GM23338 (cell line): ENCODE measurements at regions not wholly inside any gene's neighbourhood (a gene's known extent, or its start where the extent isn't known, plus 50 kb on each side); places are given as distances from the start of the nearest gene placed in this dataset.

Experiments used
- ATAC-seq: fragments of 200-7000 bp; cut with Tn5 transposase; 3 replicates; pipeline ENCODE4 v1.9.1; 2020
- DNase-seq: peaks from one replicate; pipeline ENCODE4 v3.0.0-alpha.2; 2015; ENCODE audit warnings: low spot score
- H2AFZ ChIP-seq: fragments of 200-600 bp; sonication (generic); 2 replicates; pipeline ENCODE4 v1.8.0; 2016; ENCODE audit warnings: antibody characterized with exemption, mild to moderate bottlenecking, moderate library complexity
- H3F3A ChIP-seq: fragments of 200-600 bp; sonication (generic); replicated peaks from 2 replicates; pipeline ENCODE4 v1.8.0; 2017; ENCODE audit warnings: antibody characterized with exemption, mixed run types, low read depth
- H3K27ac ChIP-seq: fragments of 200-600 bp; sonication (generic); 2 replicates; pipeline ENCODE4 v1.6.1; 2016; ENCODE audit warnings: low read depth
- H3K27me3 ChIP-seq: fragments of 200-600 bp; sonication (generic); 2 replicates; pipeline ENCODE4 v1.8.0; 2016; ENCODE audit warnings: mild to moderate bottlenecking, mixed run types, moderate library complexity; ENCODE audit not compliant: insufficient read depth
- H3K36me3 ChIP-seq: fragments of 200-600 bp; sonication (generic); 2 replicates; pipeline ENCODE4 v1.8.0; 2016; ENCODE audit warnings: mild to moderate bottlenecking; ENCODE audit not compliant: insufficient read depth
- H3K4me1 ChIP-seq: fragments of 200-600 bp; sonication (generic); 2 replicates; pipeline ENCODE4 v1.8.0; 2016; ENCODE audit warnings: mild to moderate bottlenecking, moderate library complexity; ENCODE audit not compliant: insufficient read depth
- H3K4me2 ChIP-seq: fragments of 200-600 bp; sonication (generic); 2 replicates; pipeline ENCODE4 v1.7.1; 2017; ENCODE audit warnings: mixed run types
- H3K4me3 ChIP-seq: fragments of 200-600 bp; sonication (generic); 2 replicates; pipeline ENCODE4 v1.6.1; 2016; ENCODE audit warnings: mixed run types
- H3K79me2 ChIP-seq: fragments of 200-600 bp; sonication (generic); replicated peaks from 2 replicates; pipeline ENCODE4 v1.8.0; 2017; ENCODE audit warnings: mild to moderate bottlenecking; ENCODE audit not compliant: insufficient read depth
- H3K9me2 ChIP-seq: fragments of 200-600 bp; sonication (generic); 2 replicates; pipeline ENCODE4 v1.8.0; 2017; ENCODE audit not compliant: insufficient read depth
- H4K20me1 ChIP-seq: fragments of 200-600 bp; sonication (generic); replicated peaks from 2 replicates; pipeline ENCODE4 v1.8.0; 2017; ENCODE audit warnings: mild to moderate bottlenecking; ENCODE audit not compliant: insufficient read depth
- H3K27ac Mint-ChIP-seq: 2 replicates; pipeline ENCODE4 v1.8.0; 2020; ENCODE audit warnings: inconsistent platforms, mild to moderate bottlenecking, moderate library complexity, mixed read lengths
- H3K27me3 Mint-ChIP-seq: 3 replicates; pipeline ENCODE4 v1.8.0; 2022; ENCODE audit warnings: low read depth, mild to moderate bottlenecking, moderate library complexity, mixed read lengths, inconsistent platforms; ENCODE audit not compliant: insufficient read depth, poor library complexity
- H3K36me3 Mint-ChIP-seq: 3 replicates; pipeline ENCODE4 v1.8.0; 2021; ENCODE audit warnings: low read depth, mild to moderate bottlenecking, inconsistent platforms, moderate library complexity, mixed read lengths
- H3K4me1 Mint-ChIP-seq: 3 replicates; pipeline ENCODE4 v1.8.0; 2020; ENCODE audit warnings: mild to moderate bottlenecking, inconsistent platforms, mixed read lengths
- H3K4me3 Mint-ChIP-seq: 3 replicates; pipeline ENCODE4 v1.8.0; 2021; ENCODE audit warnings: moderate library complexity, mild to moderate bottlenecking, inconsistent platforms, mixed read lengths
- H3K9me3 Mint-ChIP-seq: 3 replicates; pipeline ENCODE4 v1.8.0; 2020; ENCODE audit warnings: moderate library complexity, mild to moderate bottlenecking, inconsistent platforms, mixed read lengths
- CREB1 ChIP-seq: fragments of 250-450 bp; sonication (Bioruptor Pico); IDR thresholded peaks from 2 replicates; pipeline ENCODE4 v1.5.0; 2020; ENCODE audit warnings: low read depth, mild to moderate bottlenecking, moderate library complexity
- ETS1 ChIP-seq: IDR thresholded peaks from 2 replicates; pipeline ENCODE4 v1.6.1; 2016; ENCODE audit warnings: antibody characterized with exemption
- EZH2 ChIP-seq: fragments of 200-600 bp; sonication (generic); IDR thresholded peaks from one replicate; pipeline ENCODE4 v1.8.0; 2017; ENCODE audit warnings: antibody characterized with exemption, mild to moderate bottlenecking, low read depth; ENCODE audit not compliant: unreplicated experiment
- EZH2phosphoT487 ChIP-seq: fragments of 200-600 bp; sonication (generic); IDR thresholded peaks from one replicate; pipeline ENCODE4 v1.8.1; 2018; ENCODE audit warnings: antibody characterized with exemption; ENCODE audit not compliant: unreplicated experiment
- JUNB ChIP-seq: IDR thresholded peaks from one replicate; pipeline ENCODE4 v1.6.1; 2016; ENCODE audit warnings: antibody characterized with exemption; ENCODE audit not compliant: unreplicated experiment
- NANOG ChIP-seq: IDR thresholded peaks from 2 replicates; pipeline ENCODE4 v1.6.1; 2016; ENCODE audit warnings: antibody characterized with exemption, borderline replicate concordance
- POLR2AphosphoS5 ChIP-seq: IDR thresholded peaks from 2 replicates; pipeline ENCODE4 v1.6.1; 2016; ENCODE audit warnings: antibody characterized with exemption, low read depth
- REST ChIP-seq: IDR thresholded peaks from one replicate; pipeline ENCODE4 v1.6.1; 2018; ENCODE audit warnings: antibody characterized with exemption; ENCODE audit not compliant: unreplicated experiment
- STAT1 ChIP-seq: IDR thresholded peaks from one replicate; pipeline ENCODE4 v1.6.1; 2016; ENCODE audit warnings: antibody characterized with exemption; ENCODE audit not compliant: unreplicated experiment
- ZNF114 ChIP-seq: fragments of 250-450 bp; sonication (Bioruptor Pico); IDR thresholded peaks from 2 replicates; pipeline ENCODE4 v1.5.0; 2020; ENCODE audit warnings: mild to moderate bottlenecking, moderate library complexity
- ZNF331 ChIP-seq: fragments of 250-450 bp; sonication (Bioruptor Pico); IDR thresholded peaks from 2 replicates; pipeline ENCODE4 v1.5.0; 2020; ENCODE audit warnings: low read depth, mild to moderate bottlenecking, moderate library complexity
- ZNF462 ChIP-seq: fragments of 250-450 bp; sonication (Bioruptor Pico); IDR thresholded peaks from 2 replicates; pipeline ENCODE4 v1.5.0; 2020; ENCODE audit warnings: mild to moderate bottlenecking, moderate library complexity
- TF ChIP-seq, protein P1 (sequence below), 2 experiments: fragments of 200-600 bp in 1 of 2; sonication (generic) in 1 of 2; conservative IDR thresholded peaks; 2 replicates each; pipeline versions ENCODE4 v1.5.1 to v1.6.1; 2016 to 2017; ENCODE audit warnings: antibody characterized with exemption in 2 of 2, low read depth in 2 of 2, mild to moderate bottlenecking in 2 of 2, moderate library complexity in 1 of 2

DNA sequence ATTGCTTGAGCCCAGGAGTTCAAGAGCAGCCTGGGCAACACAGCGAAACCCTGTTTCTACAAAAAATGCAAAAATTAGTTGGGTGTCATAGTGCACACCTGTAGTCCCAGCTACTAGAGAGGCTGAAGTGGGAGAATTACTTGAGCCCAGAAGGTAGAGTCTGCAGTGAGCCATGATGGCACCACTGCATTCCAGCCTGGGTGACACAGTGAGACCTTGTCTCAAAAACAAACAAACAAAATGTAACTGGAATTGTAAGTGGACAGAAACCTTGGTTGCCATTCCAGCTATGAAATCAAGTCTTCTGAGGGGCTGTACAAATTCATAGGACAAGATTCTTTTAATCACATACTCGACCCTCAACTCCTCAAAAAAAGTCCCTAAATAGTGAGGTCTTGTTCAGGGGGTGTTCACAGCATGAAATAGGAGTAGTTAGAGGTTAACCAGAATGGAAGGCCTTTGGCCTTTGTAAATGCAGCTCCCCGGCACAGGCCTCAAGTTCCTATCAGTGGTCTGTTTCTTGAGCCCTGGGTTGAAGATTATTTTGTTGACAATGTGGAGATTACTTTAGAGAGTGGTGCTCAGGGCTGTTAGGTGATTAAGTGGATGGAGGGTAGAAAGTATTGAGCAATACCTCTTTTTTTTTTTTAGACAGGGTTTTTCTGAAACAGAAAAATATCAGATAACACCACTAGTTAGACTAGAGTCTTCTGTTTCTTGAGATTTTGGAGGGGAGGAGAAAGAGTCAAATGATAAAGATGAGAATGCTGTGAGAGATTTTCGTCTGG, 138.7 kb upstream of the ZNF648 start:
- H3K9me3 Mint-ChIP-seq, result no peaks in the 10 kb centered on the region
- Histone ChIP-seq H3K79me2 (no peaks in the 10 kb centered on the region), H3F3A (no peaks in the 10 kb centered on the region), H3K36me3 (no peaks in the 10 kb centered on the region), H3K9me2 (no peaks in the 10 kb centered on the region; the same call in 1 of the 2 replicates), H3K27me3 (no peaks in the 10 kb centered on the region), H3K4me1 (no peaks in the 10 kb centered on the region), H2AFZ (no peak overlapping the region), H3K4me3 (no peak overlapping the region), H3K4me2 (no peak overlapping the region), H3K27ac (no peak overlapping the region), H4K20me1 (no peaks in the 10 kb centered on the region)
- DNase-seq, result no peak
- no peaks in the 10 kb centered on the region for H3K27me3 Mint-ChIP-seq
- H3K27ac Mint-ChIP-seq, result no peak overlapping the region
- no peaks in the 10 kb centered on the region for H3K36me3 Mint-ChIP-seq
- H3K4me3 Mint-ChIP-seq, result no peak overlapping the region
- TF ChIP-seq STAT1, result no peak
- TF ChIP-seq, protein P1, sequence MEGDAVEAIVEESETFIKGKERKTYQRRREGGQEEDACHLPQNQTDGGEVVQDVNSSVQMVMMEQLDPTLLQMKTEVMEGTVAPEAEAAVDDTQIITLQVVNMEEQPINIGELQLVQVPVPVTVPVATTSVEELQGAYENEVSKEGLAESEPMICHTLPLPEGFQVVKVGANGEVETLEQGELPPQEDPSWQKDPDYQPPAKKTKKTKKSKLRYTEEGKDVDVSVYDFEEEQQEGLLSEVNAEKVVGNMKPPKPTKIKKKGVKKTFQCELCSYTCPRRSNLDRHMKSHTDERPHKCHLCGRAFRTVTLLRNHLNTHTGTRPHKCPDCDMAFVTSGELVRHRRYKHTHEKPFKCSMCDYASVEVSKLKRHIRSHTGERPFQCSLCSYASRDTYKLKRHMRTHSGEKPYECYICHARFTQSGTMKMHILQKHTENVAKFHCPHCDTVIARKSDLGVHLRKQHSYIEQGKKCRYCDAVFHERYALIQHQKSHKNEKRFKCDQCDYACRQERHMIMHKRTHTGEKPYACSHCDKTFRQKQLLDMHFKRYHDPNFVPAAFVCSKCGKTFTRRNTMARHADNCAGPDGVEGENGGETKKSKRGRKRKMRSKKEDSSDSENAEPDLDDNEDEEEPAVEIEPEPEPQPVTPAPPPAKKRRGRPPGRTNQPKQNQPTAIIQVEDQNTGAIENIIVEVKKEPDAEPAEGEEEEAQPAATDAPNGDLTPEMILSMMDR (conservative IDR thresholded peaks at IDR 0.05; ENCODE audit: low read depth in 2 of 2), result no peak
- TF ChIP-seq REST, result no peak
- TF ChIP-seq ZNF331 (CRISPR knock-in tag), result no peak
- TF ChIP-seq POLR2AphosphoS5, result no peak
- TF ChIP-seq NANOG, result no peak
- TF ChIP-seq ZNF462 (CRISPR knock-in tag), result no peak
- no peak for TF ChIP-seq ETS1
- no peak for TF ChIP-seq ZNF114 (CRISPR knock-in tag)
- TF ChIP-seq CREB1 (CRISPR knock-in tag), result no peak
- TF ChIP-seq JUNB, result no peak
- no peak for TF ChIP-seq EZH2
- TF ChIP-seq EZH2phosphoT487, result no peak
- ATAC-seq, result no peak
- H3K4me1 Mint-ChIP-seq, result no peaks in the 10 kb centered on the region; the same call in 2 of the 3 replicates
